ENCODE measurements at regions not wholly inside any gene's neighbourhood (a gene's known extent, or its start where the extent isn't known, plus 50 kb on each side); places are given as distances from the start of the nearest gene placed in this dataset.

- TF ChIP-seq CTCF (IDR thresholded peaks at IDR 0.05) (no peak), POLR2A (IDR thresholded peaks at IDR 0.05) (no peak)
Observed at GRCh38 chr5:18333841-18334240, 699.6 kb downstream of the TAF11L14 start.

Measured in adrenal gland (tissue), 5 donors.